Effector memory CD8-positive, alpha-beta T cell (primary cell): ENCODE measurements at regions not wholly inside any gene's neighbourhood (a gene's known extent, or its start where the extent isn't known, plus 50 kb on each side); places are given as distances from the start of the nearest gene placed in this dataset.

Source experiments
- ATAC-seq: fragments of 150-1000 bp; cut with Tn5 transposase; replicated peaks from 2 replicates; pipeline ENCODE4 v1.10.0; 2021; ENCODE audit warnings: mild to moderate bottlenecking, moderate library complexity
- DNase-seq, 3 experiments: peaks; one replicate each; pipeline ENCODE4 v3.0.0; 2021
- H3K27ac Mint-ChIP-seq, 2 donors: one replicate each; pipeline ENCODE4 v1.8.0; 2022; ENCODE audit warnings: mild to moderate bottlenecking in 2 of 2, mixed read lengths in 2 of 2, moderate library complexity in 2 of 2
- H3K27me3 Mint-ChIP-seq, 2 donors: one replicate each; pipeline ENCODE4 v1.8.0; 2022; ENCODE audit warnings: mixed read lengths in 2 of 2
- H3K36me3 Mint-ChIP-seq: one replicate; pipeline ENCODE4 v1.8.0; 2022; ENCODE audit warnings: mild to moderate bottlenecking, moderate library complexity, mixed read lengths; ENCODE audit not compliant: insufficient read depth
- H3K4me1 Mint-ChIP-seq, 2 donors: one replicate each; pipeline ENCODE4 v1.8.0; 2022; ENCODE audit warnings: low read depth in 2 of 2, mixed read lengths in 2 of 2
- H3K4me3 Mint-ChIP-seq, 2 donors: one replicate each; pipeline ENCODE4 v1.8.0; 2022; ENCODE audit warnings: mild to moderate bottlenecking in 2 of 2, mixed read lengths in 2 of 2, moderate library complexity in 2 of 2
- H3K9me3 Mint-ChIP-seq, 2 donors: one replicate each; pipeline ENCODE4 v1.8.0; 2022; ENCODE audit warnings: mixed read lengths in 2 of 2

GRCh38 chr1:112788561-112788960 is 73.4 kb upstream of the PPM1J start:
- H3K27ac Mint-ChIP-seq, result no peak overlapping the region
- H3K27me3 Mint-ChIP-seq, result peaks cover 8 to 11% of the 10 kb centered on the region in 2 donors
- no peak for DNase-seq
- no peaks in the 10 kb centered on the region for H3K9me3 Mint-ChIP-seq
- H3K36me3 Mint-ChIP-seq, result no peaks in the 10 kb centered on the region
- ATAC-seq, result no peak
- no peaks in the 10 kb centered on the region for H3K4me1 Mint-ChIP-seq
- H3K4me3 Mint-ChIP-seq, result no peak overlapping the region

GRCh38 chr1:112788054-112788453 is 72.9 kb upstream of the PPM1J start:
- H3K36me3 Mint-ChIP-seq, result no peaks in the 10 kb centered on the region
- no peaks in the 10 kb centered on the region for H3K4me1 Mint-ChIP-seq
- DNase-seq (no peak), ATAC-seq (no peak)
- no peak overlapping the region for H3K4me3 Mint-ChIP-seq
- no peaks in the 10 kb centered on the region for H3K9me3 Mint-ChIP-seq
- no peak overlapping the region for H3K27ac Mint-ChIP-seq
- peaks cover 8 to 16% of the 10 kb centered on the region in 2 donors for H3K27me3 Mint-ChIP-seq

GRCh38 chr1:112783059-112783458 is 67.9 kb upstream of the PPM1J start:
- no peak overlapping the region for H3K27ac Mint-ChIP-seq
- H3K9me3 Mint-ChIP-seq, result no peaks in the 10 kb centered on the region
- peaks cover 12 to 30% of the 10 kb centered on the region in 2 donors for H3K27me3 Mint-ChIP-seq
- no peaks in the 10 kb centered on the region for H3K36me3 Mint-ChIP-seq
- DNase-seq (no peak), ATAC-seq (no peak)
- H3K4me3 Mint-ChIP-seq, result no peak overlapping the region
- H3K4me1 Mint-ChIP-seq, result no peaks in the 10 kb centered on the region

GRCh38 chr1:112779665-112780526 is 64.8 kb upstream of the PPM1J start:
- ATAC-seq (no peak), DNase-seq (no peak)
- Mint-ChIP-seq H3K27ac (no peak overlapping the region), H3K9me3 (no peaks in the 10 kb centered on the region), H3K4me3 (no peak overlapping the region), H3K36me3 (no peaks in the 10 kb centered on the region), H3K27me3 (peaks cover 12 to 30% of the 10 kb centered on the region in 2 donors), H3K4me1 (no peaks in the 10 kb centered on the region)

- Mint-ChIP-seq H3K27ac (no peak overlapping the region), H3K4me1 (no peaks in the 10 kb centered on the region), H3K36me3 (no peaks in the 10 kb centered on the region), H3K27me3 (peaks cover 12 to 24% of the 10 kb centered on the region in 2 donors), H3K4me3 (no peak overlapping the region), H3K9me3 (no peaks in the 10 kb centered on the region)
- DNase-seq (no peak), ATAC-seq (no peak)
Measured at GRCh38 chr1:112778137-112778536, 63.0 kb upstream of the PPM1J start.

GRCh38 chr1:112776688-112777087 is 61.6 kb upstream of the PPM1J start:
- H3K9me3 Mint-ChIP-seq, result no peaks in the 10 kb centered on the region
- no peaks in the 10 kb centered on the region for H3K36me3 Mint-ChIP-seq
- ATAC-seq (no peak), DNase-seq (no peak)
- no peak overlapping the region for H3K4me3 Mint-ChIP-seq
- H3K4me1 Mint-ChIP-seq, result no peaks in the 10 kb centered on the region
- peaks cover 12 to 22% of the 10 kb centered on the region in 2 donors for H3K27me3 Mint-ChIP-seq
- H3K27ac Mint-ChIP-seq, result no peak overlapping the region

GRCh38 chr1:112772781-112773180 is 57.6 kb upstream of the PPM1J start:
- Mint-ChIP-seq H3K9me3 (no peaks in the 10 kb centered on the region), H3K36me3 (no peaks in the 10 kb centered on the region), H3K27ac (no peak overlapping the region), H3K4me3 (no peak overlapping the region), H3K27me3 (peaks cover 0 to 1% of the 10 kb centered on the region in 2 donors), H3K4me1 (peaks cover 13% of the 10 kb centered on the region in 2 donors)
- DNase-seq (no peak), ATAC-seq (no peak)

GRCh38 chr1:112770724-112771123 is 55.6 kb upstream of the PPM1J start:
- H3K4me1 Mint-ChIP-seq, result peaks cover 13% of the 10 kb centered on the region in 2 donors
- H3K36me3 Mint-ChIP-seq, result no peaks in the 10 kb centered on the region
- DNase-seq (no peak), ATAC-seq (no peak)
- H3K9me3 Mint-ChIP-seq, result no peaks in the 10 kb centered on the region
- H3K27me3 Mint-ChIP-seq, result peaks cover 3 to 18% of the 10 kb centered on the region in 2 donors
- peak overlapping the region; percentile 44 to 69 for H3K4me3 Mint-ChIP-seq
- H3K27ac Mint-ChIP-seq, result no peak overlapping the region

- peak overlapping the region; percentile 39 to 69 for H3K4me3 Mint-ChIP-seq
- no peak for DNase-seq
- H3K9me3 Mint-ChIP-seq, result no peaks in the 10 kb centered on the region
- peaks cover 6 to 22% of the 10 kb centered on the region in 2 donors for H3K27me3 Mint-ChIP-seq
- H3K27ac Mint-ChIP-seq, result no peak overlapping the region
- no peak for ATAC-seq
- peaks cover 13% of the 10 kb centered on the region in 2 donors for H3K4me1 Mint-ChIP-seq
- H3K36me3 Mint-ChIP-seq, result no peaks in the 10 kb centered on the region
Measured at GRCh38 chr1:112769611-112770010, 54.5 kb upstream of the PPM1J start.

- H3K4me3 Mint-ChIP-seq, result no peak overlapping the region
- peaks cover 14 to 33% of the 10 kb centered on the region in 2 donors for H3K27me3 Mint-ChIP-seq
- no peak overlapping the region for H3K27ac Mint-ChIP-seq
- H3K36me3 Mint-ChIP-seq, result no peaks in the 10 kb centered on the region
- no peak for ATAC-seq
- no peaks in the 10 kb centered on the region for H3K9me3 Mint-ChIP-seq
- H3K4me1 Mint-ChIP-seq, result peaks cover 13% of the 10 kb centered on the region in 2 donors
- DNase-seq, result no peak
Measured at GRCh38 chr1:112767646-112768045, 52.5 kb upstream of the PPM1J start.
